Ascending aorta (tissue), 2 donors: ENCODE measurements at regions not wholly inside any gene's neighbourhood (a gene's known extent, or its start where the extent isn't known, plus 50 kb on each side); places are given as distances from the start of the nearest gene placed in this dataset.

ENCODE experiments used
- DNase-seq, 2 donors: peaks; one replicate each; pipeline ENCODE4 v3.0.0-alpha.2; 2019; ENCODE audit warnings: low spot score in 2 of 2
- H3K27ac ChIP-seq, 2 donors: fragments of 200-600 bp; sonication (generic); one replicate each; pipeline ENCODE4 v1.5.1; 2016 to 2017; ENCODE audit warnings: mild to moderate bottlenecking in 1 of 2
- H3K27me3 ChIP-seq: fragments of 200-600 bp; sonication (generic); one replicate; pipeline ENCODE4 v1.5.1; 2017
- H3K36me3 ChIP-seq, 2 donors: fragments of 200-600 bp; sonication (generic); one replicate each; pipeline ENCODE4 v1.5.1; 2016
- H3K4me1 ChIP-seq, 2 donors: fragments of 200-600 bp; sonication (generic); one replicate each; pipeline ENCODE4 v1.5.1; 2016 to 2017; ENCODE audit warnings: mild to moderate bottlenecking in 1 of 2
- H3K4me3 ChIP-seq, 2 donors: fragments of 200-600 bp; sonication (generic); one replicate each; pipeline ENCODE4 v1.5.1; 2016 to 2017; ENCODE audit warnings: mild to moderate bottlenecking in 1 of 2
- H3K9me3 ChIP-seq, 2 donors: fragments of 200-600 bp; sonication (generic); one replicate each; pipeline ENCODE4 v1.5.1; 2016
- CTCF ChIP-seq, 3 experiments: fragments of 200-600 bp in 2 of 3; fragments of 450-650 bp in 1 of 3; sonication (generic) in 2 of 3; IDR thresholded peaks; one replicate each; pipeline ENCODE4 v1.5.1; 2016 to 2019; ENCODE audit warnings: antibody characterized with exemption in 3 of 3, mild to moderate bottlenecking in 1 of 3, moderate library complexity in 1 of 3
- intact Hi-C: fragments of 100-400 bp; cut with DNase I; formaldehyde crosslinking; loops from one replicate; pipeline ENCODE4 v1.15.1; 2023

GRCh38 chr7:54477083-54477482 lies 65.1 kb upstream of the VSTM2A start:
- intact Hi-C loops: no loop called here
- Histone ChIP-seq H3K4me3 (no peak overlapping the region), H3K27me3 (no peaks in the 10 kb centered on the region), H3K9me3 (no peaks in the 10 kb centered on the region), H3K4me1 (no peaks in the 10 kb centered on the region), H3K27ac (no peak overlapping the region), H3K36me3 (no peaks in the 10 kb centered on the region)
- DNase-seq: no peak
- TF ChIP-seq CTCF (IDR thresholded peaks at IDR 0.05): no peak

GRCh38 chr7:54483523-54483922 lies 58.7 kb upstream of the VSTM2A start:
- H3K4me3 ChIP-seq: no peak overlapping the region
- H3K27me3 ChIP-seq: no peaks in the 10 kb centered on the region
- no peaks in the 10 kb centered on the region for H3K4me1 ChIP-seq
- H3K36me3 ChIP-seq: no peaks in the 10 kb centered on the region
- TF ChIP-seq CTCF (IDR thresholded peaks at IDR 0.05): no peak
- H3K27ac ChIP-seq: no peak overlapping the region
- no peaks in the 10 kb centered on the region for H3K9me3 ChIP-seq
- no peak for DNase-seq
- intact Hi-C loops: no loop called here

GRCh38 chr7:54485044-54485443 lies 57.1 kb upstream of the VSTM2A start:
- Histone ChIP-seq H3K27ac (no peak overlapping the region), H3K9me3 (no peaks in the 10 kb centered on the region), H3K4me3 (no peak overlapping the region), H3K36me3 (no peaks in the 10 kb centered on the region), H3K4me1 (no peaks in the 10 kb centered on the region), H3K27me3 (no peaks in the 10 kb centered on the region)
- intact Hi-C loops: no loop called here
- TF ChIP-seq CTCF (IDR thresholded peaks at IDR 0.05): no peak
- DNase-seq: no peak
